ENCODE measurements at regions not wholly inside any gene's neighbourhood (a gene's known extent, or its start where the extent isn't known, plus 50 kb on each side); places are given as distances from the start of the nearest gene placed in this dataset.

DNA sequence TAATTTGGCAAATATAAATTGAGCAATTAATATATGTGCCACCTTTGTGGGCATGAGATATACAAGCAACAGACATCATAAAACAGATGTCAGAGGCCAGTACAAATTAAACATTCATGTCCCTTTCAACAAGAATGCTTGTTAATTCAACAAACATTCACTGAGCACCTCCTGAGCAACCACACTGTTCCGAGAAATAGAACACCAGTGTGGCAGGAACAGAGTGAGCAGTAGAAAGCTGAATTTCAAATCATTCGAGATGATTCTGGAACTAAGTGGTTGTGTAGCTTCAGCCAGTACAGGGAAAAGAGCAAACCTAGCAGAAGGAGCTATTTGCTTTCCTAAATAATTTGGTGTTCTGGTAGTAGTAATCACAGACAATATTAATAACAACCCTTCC is 227.7 kb downstream of the CBLN4 start:
- TF ChIP-seq, protein P1, sequence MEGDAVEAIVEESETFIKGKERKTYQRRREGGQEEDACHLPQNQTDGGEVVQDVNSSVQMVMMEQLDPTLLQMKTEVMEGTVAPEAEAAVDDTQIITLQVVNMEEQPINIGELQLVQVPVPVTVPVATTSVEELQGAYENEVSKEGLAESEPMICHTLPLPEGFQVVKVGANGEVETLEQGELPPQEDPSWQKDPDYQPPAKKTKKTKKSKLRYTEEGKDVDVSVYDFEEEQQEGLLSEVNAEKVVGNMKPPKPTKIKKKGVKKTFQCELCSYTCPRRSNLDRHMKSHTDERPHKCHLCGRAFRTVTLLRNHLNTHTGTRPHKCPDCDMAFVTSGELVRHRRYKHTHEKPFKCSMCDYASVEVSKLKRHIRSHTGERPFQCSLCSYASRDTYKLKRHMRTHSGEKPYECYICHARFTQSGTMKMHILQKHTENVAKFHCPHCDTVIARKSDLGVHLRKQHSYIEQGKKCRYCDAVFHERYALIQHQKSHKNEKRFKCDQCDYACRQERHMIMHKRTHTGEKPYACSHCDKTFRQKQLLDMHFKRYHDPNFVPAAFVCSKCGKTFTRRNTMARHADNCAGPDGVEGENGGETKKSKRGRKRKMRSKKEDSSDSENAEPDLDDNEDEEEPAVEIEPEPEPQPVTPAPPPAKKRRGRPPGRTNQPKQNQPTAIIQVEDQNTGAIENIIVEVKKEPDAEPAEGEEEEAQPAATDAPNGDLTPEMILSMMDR (IDR thresholded peaks at IDR 0.05; ENCODE audit: insufficient read depth, low read depth, low read length, missing control alignments), result no peak
- DNase-seq (ENCODE audit: low read depth), result no peak
- H3K4me3 ChIP-seq (ENCODE audit: low read length), result no peak overlapping the region

DNA sequence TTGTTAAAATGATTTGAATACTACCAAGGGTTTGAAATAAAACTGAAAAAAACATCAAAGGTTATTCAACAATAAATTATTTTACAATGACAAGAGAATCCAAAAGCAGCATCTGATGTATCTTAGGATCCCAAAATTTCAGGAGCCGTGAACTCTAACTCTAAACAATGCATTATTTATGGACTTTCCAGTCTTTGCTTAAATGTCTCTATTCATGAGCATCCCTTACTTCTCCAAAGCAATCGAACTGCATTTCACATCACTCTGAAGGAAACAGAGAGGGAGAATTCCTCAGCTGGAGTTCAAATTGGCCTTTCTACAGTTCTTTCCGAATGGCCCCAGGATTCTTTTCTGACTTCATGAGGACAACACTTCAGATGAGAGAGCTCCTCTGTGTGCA is 229.1 kb downstream of the CBLN4 start:
- no peak overlapping the region for H3K4me3 ChIP-seq (ENCODE audit: low read length)
- DNase-seq (ENCODE audit: low read depth), result no peak
- TF ChIP-seq, protein P1 (IDR thresholded peaks at IDR 0.05; ENCODE audit: insufficient read depth, low read depth, low read length, missing control alignments), result no peak

DNA sequence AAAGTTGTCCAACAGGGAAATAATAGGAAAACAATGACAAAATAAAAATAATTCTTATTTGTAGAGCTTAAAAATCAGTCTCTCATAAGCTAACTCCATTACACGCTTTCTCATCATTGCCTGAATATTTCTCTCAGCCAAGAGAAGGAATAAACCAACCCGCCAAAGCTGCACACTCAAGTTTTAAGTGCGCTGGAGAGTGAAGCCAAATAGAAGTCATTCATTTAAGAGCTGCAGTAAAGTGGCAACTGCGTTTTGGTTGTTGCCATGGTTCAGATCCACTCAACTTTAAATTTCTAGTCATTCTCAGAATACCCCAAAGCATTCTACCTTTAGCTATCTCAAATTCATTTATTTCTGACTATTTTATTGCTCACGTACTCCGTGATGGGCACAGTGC is 230.7 kb downstream of the CBLN4 start:
- DNase-seq (ENCODE audit: low read depth), result no peak
- TF ChIP-seq, protein P1 (IDR thresholded peaks at IDR 0.05; ENCODE audit: insufficient read depth, low read depth, low read length, missing control alignments), result no peak
- no peak overlapping the region for H3K4me3 ChIP-seq (ENCODE audit: low read length)

DNA sequence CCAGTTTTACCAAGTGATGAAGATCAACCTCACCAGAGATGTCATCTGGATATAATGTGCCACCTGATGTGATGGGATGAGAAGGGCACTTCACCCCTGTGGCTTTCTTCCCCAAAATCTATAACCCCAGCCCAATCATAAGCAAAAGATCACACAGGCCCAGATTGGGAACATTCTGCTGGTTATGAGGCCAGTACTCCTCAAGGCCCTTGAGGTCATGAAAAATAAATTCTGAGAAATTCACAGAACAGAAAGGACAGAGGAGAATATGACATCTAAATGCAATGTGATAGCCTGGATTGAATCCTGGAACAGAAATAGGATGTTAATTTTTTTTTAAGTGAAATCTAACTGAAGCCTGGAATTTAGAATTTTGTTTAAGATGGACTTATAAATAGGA is 243.5 kb downstream of the CBLN4 start:
- H3K4me3 ChIP-seq (ENCODE audit: low read length), result no peak overlapping the region
- TF ChIP-seq, protein P1 (IDR thresholded peaks at IDR 0.05; ENCODE audit: insufficient read depth, low read depth, low read length, missing control alignments), result no peak
- DNase-seq (ENCODE audit: low read depth), result no peak

DNA sequence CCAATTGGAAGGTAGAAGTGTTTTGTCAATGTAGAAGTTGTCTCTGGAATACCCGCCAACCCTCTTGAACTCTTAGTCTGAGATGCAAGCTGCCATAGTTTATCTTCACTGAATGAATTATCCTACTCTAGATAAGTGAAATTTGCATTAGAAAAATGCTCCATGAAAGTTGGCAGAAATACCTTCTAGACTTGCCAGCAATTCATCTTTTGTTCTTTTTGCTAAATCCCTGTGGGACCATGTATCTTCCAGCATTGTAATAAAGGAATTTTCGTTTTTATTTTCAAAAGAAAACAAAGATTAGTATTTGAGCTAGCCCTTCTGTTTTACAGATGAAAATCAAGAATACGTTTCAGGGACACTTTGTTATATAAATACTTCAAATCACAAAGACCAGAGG is 244.2 kb downstream of the CBLN4 start:
- TF ChIP-seq, protein P1 (IDR thresholded peaks at IDR 0.05; ENCODE audit: insufficient read depth, low read depth, low read length, missing control alignments), result no peak
- H3K4me3 ChIP-seq (ENCODE audit: low read length), result no peak overlapping the region
- no peak for DNase-seq (ENCODE audit: low read depth)

DNA sequence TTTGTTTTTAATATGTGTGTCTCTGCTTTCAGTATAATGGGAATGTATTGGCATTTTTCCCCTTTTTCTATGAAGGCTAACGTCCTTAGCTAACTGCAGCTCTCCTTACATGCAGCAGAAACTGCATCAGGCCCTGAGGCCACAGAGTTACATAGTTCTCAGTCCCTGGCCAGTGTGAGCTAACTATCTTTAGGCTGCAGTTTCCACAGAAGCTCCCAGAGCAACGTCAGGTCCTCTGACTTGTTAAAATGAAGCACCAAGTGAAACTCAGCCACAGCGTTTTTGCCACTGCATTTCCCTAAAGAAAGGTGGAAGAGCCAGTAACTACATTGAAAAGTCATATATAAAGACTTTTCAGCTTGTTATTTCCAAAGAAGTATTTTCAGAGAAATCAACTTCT is 244.7 kb downstream of the CBLN4 start:
- H3K4me3 ChIP-seq (ENCODE audit: low read length), result no peak overlapping the region
- DNase-seq (ENCODE audit: low read depth), result no peak
- TF ChIP-seq, protein P1 (IDR thresholded peaks at IDR 0.05; ENCODE audit: insufficient read depth, low read depth, low read length, missing control alignments), result no peak

DNA sequence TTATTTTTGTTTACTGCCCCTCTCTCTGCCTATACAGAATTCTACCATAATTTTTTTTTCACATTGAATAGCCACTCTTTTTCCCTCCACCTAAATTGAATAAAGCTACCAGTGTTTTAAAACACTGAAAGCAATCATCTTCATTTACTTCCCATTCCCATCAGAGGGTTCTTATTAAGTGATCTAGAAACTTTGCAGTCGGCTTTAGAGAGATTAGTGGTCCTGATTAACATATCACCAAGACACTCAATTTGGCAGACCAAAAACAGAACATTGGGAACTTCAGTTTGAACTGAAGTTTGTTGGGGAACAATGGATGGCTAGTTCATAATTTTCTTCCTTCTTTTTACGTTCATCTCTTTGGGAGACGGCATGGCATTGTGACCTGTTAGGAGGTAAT is 249.5 kb downstream of the CBLN4 start:
- H3K4me3 ChIP-seq (ENCODE audit: low read length), result no peak overlapping the region
- TF ChIP-seq, protein P1 (IDR thresholded peaks at IDR 0.05; ENCODE audit: insufficient read depth, low read depth, low read length, missing control alignments), result no peak
- no peak for DNase-seq (ENCODE audit: low read depth)
